Epithelial cell of proximal tubule (primary cell): ENCODE measurements at regions not wholly inside any gene's neighbourhood (a gene's known extent, or its start where the extent isn't known, plus 50 kb on each side); places are given as distances from the start of the nearest gene placed in this dataset.
A peak's percentile ranks its signal among the peaks of the same experiment; 100 is the strongest.
"Not testable (repeated sequence)": the region's sequence is repeated elsewhere in the genome, so short reads cannot be mapped to it uniquely, and the experiment has no call there.

ENCODE experiments used
- DNase-seq: peaks from one replicate; pipeline ENCODE4 v3.0.0-alpha.2; 2011; ENCODE audit warnings: low read depth
- H3K4me3 ChIP-seq: 2 replicates; pipeline ENCODE4 v1.5.1; 2011; ENCODE audit warnings: low read depth, mild to moderate bottlenecking, low read length
- TF ChIP-seq, protein P1 (sequence below): conservative IDR thresholded peaks from 2 replicates; pipeline ENCODE4 v1.5.1; 2012; ENCODE audit warnings: low read depth, mild to moderate bottlenecking, low read length

DNA sequence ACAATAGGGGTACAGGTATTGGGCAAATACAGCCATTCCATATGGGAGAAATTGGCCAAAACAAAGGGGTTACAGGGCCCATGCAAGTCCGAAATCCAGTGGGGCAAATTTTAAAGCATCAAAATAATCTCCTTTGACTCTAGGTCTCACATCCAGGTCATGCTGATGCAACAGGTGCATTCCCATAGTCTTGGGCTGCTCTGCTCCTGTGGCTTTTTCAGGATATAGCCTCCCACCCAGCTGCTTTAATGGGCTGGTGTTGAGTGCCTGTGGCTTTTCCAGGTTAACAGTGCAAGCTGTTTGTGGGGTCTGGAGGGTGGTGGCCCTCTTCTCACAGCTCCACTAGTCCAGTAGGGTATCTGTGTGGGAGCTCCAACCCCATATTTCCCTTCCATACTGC lies 607.1 kb downstream of the MEI4 start:
- H3K4me3 ChIP-seq: no peak overlapping the region
- TF ChIP-seq, protein P1, sequence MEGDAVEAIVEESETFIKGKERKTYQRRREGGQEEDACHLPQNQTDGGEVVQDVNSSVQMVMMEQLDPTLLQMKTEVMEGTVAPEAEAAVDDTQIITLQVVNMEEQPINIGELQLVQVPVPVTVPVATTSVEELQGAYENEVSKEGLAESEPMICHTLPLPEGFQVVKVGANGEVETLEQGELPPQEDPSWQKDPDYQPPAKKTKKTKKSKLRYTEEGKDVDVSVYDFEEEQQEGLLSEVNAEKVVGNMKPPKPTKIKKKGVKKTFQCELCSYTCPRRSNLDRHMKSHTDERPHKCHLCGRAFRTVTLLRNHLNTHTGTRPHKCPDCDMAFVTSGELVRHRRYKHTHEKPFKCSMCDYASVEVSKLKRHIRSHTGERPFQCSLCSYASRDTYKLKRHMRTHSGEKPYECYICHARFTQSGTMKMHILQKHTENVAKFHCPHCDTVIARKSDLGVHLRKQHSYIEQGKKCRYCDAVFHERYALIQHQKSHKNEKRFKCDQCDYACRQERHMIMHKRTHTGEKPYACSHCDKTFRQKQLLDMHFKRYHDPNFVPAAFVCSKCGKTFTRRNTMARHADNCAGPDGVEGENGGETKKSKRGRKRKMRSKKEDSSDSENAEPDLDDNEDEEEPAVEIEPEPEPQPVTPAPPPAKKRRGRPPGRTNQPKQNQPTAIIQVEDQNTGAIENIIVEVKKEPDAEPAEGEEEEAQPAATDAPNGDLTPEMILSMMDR: no peak
- no peak for DNase-seq

DNA sequence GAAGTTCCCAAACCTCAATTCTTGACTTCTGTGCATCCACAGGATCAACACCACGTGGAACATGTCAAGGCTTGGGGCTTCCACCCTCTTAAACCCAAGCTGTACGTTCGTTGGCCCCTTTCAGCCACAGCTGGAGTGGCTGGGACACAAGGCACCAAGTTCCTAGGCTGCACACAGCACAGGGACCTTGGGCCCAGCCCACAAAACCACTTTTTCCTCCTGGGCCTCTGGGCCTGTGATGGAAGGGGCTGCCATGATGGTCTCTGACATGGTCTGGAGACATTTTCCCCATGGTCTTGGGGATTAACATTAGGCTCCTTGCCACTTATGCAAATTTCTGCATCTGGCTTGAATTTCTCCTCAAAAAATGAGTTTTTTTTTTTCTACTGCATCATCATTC lies 606.9 kb upstream of the IRAK1BP1 start:
- not testable (repeated sequence) for H3K4me3 ChIP-seq, DNase-seq

DNA sequence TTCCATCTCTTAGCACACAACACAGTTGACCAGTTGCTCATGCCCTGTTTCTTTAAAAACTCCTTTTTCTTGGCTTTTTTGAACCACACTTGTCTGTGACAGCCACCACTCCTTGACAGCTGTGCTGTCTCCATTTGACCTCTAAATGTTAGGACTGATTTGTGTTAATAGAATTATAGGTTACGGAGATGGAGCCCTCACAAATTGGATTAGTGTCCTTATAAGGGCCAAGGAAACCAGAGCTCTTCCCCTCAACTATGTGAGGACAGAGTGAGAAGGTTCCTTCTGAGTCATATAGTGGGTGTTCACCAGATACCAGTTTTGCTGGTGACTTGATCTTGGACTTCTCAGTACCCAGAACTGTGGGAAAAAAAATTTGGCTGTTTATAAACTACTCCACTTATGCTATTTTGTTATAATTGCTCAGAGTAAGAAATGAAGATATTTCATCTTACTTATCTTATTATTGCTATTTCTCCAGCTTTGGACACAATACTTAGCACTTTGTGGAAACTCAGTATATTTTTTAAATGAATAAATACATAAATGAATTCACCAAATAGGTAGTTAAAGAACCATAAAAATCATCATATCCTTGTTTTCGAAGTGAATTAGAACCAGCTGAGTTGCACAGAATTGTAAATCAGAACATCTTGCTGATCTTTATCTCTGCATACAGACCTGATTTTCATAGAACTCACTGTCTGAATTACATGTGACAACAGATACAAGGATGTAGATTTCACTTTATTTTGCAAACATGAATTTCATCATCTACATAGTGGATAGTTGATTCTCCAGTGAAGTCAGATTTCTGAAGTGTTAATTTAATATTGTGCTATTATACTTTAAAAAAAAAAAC lies 598.5 kb upstream of the IRAK1BP1 start:
- no peak for DNase-seq
- TF ChIP-seq, protein P1: no peak
- H3K4me3 ChIP-seq: no peak overlapping the region

DNA sequence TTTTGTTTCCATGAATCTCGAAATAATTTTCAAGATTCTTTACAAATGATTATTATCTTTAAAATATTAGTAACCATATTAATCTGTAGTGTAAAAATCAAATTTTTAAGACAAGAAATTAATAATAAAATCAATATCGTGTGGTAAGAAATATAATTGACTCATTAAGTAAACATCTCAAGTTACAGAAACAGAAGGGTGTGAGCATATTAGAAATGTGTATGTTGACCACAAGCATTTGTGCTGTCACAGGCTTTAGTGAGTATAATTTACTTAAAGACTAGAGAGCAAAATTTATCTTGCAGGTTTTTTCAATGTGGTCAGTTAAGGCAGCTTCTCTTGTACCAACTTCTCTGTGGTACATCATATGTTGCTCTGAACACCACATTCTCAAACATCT lies 566.5 kb upstream of the IRAK1BP1 start:
- TF ChIP-seq, protein P1: no peak
- no peak overlapping the region for H3K4me3 ChIP-seq
- DNase-seq: no peak

DNA sequence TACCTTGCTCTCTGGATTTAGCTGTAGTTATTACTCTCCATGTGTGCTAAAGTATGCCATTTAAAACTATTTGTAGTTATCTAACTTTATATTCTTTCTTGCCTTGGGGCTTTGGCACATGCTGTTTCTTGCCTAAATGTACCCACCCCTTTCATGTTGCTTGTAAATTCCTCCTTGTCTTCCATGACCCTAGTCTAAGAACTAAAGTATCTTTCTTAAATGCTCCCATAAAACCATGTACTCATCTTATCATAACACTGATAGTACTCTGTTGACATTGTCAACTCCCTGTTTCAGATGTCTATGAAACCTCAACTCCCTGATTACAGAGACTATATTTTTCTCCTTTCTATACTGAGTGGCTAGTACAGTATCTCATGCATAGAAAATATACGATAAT lies 564.9 kb upstream of the IRAK1BP1 start:
- no peak for DNase-seq
- TF ChIP-seq, protein P1: no peak

DNA sequence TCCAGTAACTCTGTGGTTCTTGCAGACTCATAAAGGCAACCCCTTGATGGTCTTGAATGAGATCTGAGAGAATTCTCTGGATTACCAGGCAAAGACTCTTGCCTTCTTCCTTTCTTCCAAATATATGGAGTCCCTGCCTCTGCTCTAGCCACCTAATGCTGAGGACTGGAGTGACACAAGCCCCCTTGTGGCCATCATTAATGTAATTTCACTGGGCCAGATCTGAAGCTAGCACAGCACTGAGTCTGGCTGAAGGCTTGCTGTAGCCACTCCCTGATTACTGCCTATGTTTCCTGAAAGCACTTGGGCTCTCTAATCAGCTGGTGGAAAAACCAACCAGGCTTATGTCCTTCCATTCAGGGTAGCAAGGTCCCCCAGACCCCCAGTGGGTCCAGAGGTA lies 559.3 kb upstream of the IRAK1BP1 start:
- no peak overlapping the region for H3K4me3 ChIP-seq
- no peak for DNase-seq
- TF ChIP-seq, protein P1: peak; percentile 40

More for the DNA sequence above, 564.9 kb upstream of the IRAK1BP1 start:
- H3K4me3 ChIP-seq: no peak overlapping the region

DNA sequence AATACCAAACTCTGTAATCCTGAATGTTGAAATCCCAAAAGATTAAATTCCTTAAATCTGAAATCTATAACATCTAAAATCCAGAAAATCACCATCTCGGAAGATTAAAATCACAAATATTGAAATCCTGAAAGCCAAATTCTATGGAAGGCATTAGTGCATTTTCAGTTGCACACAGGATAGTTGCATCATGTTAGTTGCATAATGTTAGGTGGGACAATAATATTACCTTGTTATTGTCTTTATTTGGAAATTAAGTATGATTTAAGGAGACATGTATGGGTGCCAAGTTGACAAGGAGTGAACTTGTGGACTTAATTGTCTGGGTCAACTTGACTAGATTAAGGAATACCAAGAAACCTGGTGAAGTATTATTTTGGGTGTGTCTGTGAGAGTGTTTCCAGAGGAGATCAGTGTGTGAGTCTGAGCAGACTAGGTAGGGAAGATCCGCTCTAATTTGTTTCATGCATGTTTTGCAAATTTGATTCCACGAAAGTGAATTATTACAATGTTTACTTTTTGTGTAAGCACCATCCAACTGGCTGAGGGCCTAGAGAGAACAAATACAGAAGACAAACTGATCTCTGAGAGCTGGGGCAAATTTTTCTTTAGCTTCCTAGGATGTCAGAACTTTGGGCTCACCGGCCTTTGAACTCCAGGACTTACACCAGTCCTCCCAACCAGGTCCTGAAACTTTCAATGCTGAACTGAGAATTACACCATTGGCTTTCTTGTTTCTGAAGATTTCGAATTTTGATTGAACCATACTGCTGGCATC lies 545.1 kb upstream of the IRAK1BP1 start:
- TF ChIP-seq, protein P1: no peak
- DNase-seq: no peak
- no peak overlapping the region for H3K4me3 ChIP-seq
